Left ventricle myocardium superior (tissue), 1 donor: ENCODE measurements at regions not wholly inside any gene's neighbourhood (a gene's known extent, or its start where the extent isn't known, plus 50 kb on each side); places are given as distances from the start of the nearest gene placed in this dataset.
"Not testable (repeated sequence)": the region's sequence is repeated elsewhere in the genome, so short reads cannot be mapped to it uniquely, and the experiment has no call there.

ENCODE experiments used
- ATAC-seq: fragments of 200-7000 bp; cut with Tn5 transposase; one replicate; pipeline ENCODE4 v1.9.1; 2020; ENCODE audit warnings: mild to moderate bottlenecking, moderate library complexity
- DNase-seq: peaks from one replicate; pipeline ENCODE4 v3.0.0-alpha.2; 2020
- intact Hi-C: fragments of 100-400 bp; cut with micrococcal nuclease; formaldehyde crosslinking; loops from one replicate; pipeline ENCODE4 v1.11.0; 2022
- donor health status: DM: no; HTN: yes; CAD: no; lungs with severe emphysema.

DNA sequence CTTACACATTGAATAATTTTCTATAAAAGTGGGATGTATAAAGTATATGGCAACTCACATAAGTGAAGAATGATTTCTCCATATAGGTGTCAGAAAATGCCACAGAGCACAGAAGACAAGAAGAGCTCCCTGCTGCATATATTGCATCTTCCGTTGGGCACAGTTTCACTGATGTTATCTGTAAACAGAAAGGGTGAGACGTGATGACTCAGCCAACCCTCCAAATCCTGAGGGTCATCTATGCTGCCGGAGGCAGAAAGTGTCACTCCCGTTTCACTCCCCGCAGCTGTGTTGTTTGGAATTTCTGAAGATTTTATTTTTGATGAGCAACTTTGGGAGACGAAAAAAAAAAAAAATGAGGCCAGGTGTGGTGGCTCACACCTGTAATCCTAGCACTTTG is 644.1 kb downstream of the C6orf118 start:
- ATAC-seq: no peak
- no peak for DNase-seq
- intact Hi-C loops: no loop called here

DNA sequence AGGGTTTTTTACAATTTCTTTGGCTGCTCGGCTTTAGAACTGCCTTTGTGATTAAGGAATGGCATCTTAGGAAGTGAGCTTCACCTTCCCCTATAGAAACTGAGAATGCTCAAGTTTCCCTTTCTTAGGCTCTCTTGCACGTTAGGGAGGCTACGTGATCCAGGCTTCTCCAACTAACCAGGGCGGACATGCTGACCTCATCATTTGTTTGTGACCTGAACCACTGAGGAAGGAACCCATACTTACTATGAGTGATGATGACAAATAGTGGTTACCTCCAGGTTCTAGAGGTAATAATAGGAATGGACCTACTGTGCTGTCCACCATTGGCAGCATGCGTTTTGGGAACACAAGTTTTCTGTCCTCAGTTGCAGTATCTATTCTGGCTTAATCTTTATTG is 645.8 kb downstream of the C6orf118 start:
- DNase-seq (no peak), ATAC-seq (no peak)
- intact Hi-C loops: no loop called here

GRCh38 chr6:164661716-164662115 is 647.7 kb downstream of the C6orf118 start:
- ATAC-seq (no peak), DNase-seq (no peak)
- intact Hi-C loops: no loop called here

- intact Hi-C loops: no loop called here
- DNase-seq: no peak
- no peak for ATAC-seq
Measured at GRCh38 chr6:164660781-164661180, 648.6 kb downstream of the C6orf118 start.

DNA sequence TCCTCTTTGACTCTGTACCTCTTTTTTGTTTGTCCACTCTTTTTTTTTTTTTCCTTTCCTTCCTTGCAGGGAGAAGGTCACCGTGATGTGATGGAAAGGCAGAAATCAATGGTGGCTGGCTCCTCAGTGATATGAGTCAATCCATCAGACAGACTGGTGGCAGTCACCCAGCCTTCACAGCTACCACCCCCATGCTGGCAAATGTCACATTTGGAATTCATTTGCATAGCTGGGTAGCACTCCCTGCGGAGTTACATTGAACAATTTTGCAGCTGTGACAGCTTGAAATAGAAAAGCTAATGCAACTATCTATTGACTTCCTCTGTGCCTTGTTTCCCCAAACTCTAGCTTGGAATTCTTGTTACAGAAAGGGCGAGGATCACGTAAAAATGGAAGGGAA is 668.4 kb downstream of the C6orf118 start:
- intact Hi-C loops: no loop called here
- ATAC-seq (no peak), DNase-seq (no peak)

DNA sequence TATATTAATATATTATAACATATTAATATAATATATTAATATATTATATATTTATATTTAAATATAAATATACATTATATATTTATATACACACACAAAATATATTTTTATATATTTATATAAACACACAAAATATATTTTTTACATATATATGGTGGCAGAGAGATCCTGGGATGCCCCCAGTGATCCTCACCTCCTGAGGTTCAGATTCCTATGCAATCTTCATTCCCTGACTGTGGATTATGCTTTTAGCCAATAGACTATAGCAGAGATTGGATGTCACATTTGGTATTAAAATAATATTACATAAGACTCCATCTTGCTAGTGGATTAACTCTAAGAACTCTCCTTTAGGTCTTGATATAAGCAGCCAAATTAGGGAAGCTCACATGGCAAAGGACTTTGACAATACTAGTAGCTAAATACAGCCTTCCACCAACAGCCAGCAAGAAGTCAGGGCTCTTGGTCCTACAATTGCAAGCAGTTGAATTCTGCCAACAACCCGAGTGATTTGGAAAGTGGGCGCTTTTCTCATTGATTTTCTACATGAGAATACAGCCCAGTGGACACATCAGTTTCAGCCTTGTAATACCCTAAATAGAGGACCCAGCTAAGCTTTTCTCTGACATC is 681.0 kb downstream of the C6orf118 start:
- intact Hi-C loops: no loop called here
- no peak for DNase-seq
- ATAC-seq: no peak

- DNase-seq: no peak
- no peak for ATAC-seq
- intact Hi-C loops: no loop called here
Measured at GRCh38 chr6:164616917-164617524, 692.4 kb downstream of the C6orf118 start.

DNA sequence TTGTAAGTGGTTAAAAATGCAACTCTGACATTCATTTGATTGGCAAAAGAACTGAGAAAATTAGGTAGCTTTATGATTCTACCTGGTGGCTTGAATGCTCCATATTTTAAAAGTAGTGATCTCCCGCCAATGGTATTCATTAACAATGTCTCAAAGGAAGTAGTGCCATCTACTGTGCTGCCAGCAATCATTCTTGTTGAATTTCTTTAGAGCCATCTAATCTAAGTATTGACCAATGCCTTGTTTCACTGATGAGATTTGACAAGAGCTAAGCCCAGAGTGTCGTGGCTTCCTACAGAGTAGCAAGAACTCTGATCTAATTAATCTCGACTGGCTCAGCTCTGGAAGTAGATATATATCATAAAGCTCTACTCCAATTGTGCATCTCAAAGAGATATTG is 696.7 kb downstream of the C6orf118 start:
- no peak for ATAC-seq
- intact Hi-C loops: no loop called here
- no peak for DNase-seq

DNA sequence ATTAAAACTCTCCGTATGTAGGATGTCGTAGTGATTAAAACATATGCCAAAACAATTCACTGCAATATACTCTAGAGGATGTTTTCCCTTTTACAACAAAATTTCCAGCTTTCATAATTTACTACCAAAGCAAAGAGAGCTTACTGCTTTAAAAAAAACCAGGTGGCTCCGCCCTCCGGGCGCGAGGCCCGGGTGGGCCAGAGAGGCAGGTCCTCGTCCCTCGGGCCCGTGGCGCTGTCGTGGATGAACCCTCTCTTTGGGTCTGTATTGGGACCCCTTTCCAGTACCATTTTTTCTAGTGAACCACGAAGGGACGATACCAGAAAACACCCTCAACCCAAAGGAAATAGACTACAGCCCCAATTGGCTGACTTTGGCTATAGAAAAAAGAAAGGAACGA is 698.5 kb downstream of the C6orf118 start:
- intact Hi-C loops, DNase-seq, ATAC-seq: not testable (repeated sequence)

DNA sequence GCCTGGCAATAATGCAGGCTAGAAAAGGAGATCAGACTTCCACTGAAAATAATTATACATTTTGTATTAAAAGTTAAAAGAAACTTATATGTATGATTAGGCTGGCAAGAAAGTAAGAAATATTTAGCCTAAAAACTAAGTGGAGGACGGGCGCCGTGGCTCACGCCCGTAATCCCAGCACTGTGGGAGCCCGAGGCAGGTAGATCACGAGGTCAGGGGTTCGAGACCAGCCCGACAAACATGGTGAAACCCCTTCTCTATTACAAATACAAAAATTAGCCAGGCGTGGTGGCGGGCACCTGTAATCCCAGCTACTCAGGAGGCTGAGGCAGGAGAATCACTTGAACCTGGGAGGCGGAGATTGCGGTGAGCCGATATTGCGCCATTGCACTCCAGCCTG is 707.0 kb downstream of the C6orf118 start:
- ATAC-seq, DNase-seq, intact Hi-C loops: not testable (repeated sequence)

GRCh38 chr6:164581563-164581962 is 727.8 kb downstream of the C6orf118 start:
- ATAC-seq (no peak), DNase-seq (no peak)
- intact Hi-C loops: no loop called here

GRCh38 chr6:164579035-164579434 is 730.4 kb downstream of the C6orf118 start:
- no peak for DNase-seq
- intact Hi-C loops: no loop called here
- ATAC-seq: peak; percentile 98

DNA sequence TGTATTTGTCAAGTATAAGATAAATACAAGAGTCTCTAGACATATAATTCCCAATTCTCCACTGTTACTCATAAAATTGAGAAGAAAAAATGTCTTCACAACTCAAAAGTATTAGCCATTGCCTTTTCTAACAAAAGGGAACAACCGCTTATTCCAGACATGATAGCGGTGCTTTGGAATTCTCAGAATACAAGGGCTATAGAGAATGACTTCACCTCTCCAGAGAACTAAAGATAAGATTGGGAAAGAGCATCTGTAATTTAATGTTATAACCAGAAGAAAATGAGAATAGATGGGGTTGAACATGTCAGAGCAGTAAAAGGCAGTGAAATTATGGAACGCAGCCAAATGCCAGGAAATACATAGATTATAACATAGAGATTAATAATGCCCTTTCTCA is 730.8 kb downstream of the C6orf118 start:
- intact Hi-C loops: no loop called here
- no peak for DNase-seq
- ATAC-seq: peak; percentile 85

- ATAC-seq: no peak
- intact Hi-C loops: no loop called here
- no peak for DNase-seq
Measured at GRCh38 chr6:164570801-164571200, 738.6 kb downstream of the C6orf118 start.

GRCh38 chr6:164569509-164569908 is 739.9 kb downstream of the C6orf118 start:
- ATAC-seq (no peak), DNase-seq (no peak)
- intact Hi-C loops: no loop called here

DNA sequence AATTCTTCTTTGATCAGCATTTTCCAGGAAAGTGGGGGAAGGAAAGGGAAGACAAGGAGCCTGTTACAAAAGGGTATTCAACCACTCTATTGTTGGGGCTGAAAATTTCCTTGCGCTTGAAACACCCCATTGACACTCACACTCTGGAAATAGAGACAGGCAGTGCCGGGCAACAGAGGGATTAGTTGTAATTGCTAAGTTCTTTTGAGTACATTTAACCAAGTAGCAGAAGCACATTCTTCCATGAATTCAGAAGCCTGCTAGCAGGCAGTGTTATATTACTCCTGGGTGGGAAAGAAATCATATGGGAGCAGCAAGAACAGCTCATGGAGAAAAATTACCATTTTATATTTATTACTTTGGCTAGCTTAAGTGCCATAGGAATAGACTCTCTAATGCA is 745.5 kb downstream of the C6orf118 start:
- intact Hi-C loops: no loop called here
- DNase-seq: no peak
- ATAC-seq: no peak

DNA sequence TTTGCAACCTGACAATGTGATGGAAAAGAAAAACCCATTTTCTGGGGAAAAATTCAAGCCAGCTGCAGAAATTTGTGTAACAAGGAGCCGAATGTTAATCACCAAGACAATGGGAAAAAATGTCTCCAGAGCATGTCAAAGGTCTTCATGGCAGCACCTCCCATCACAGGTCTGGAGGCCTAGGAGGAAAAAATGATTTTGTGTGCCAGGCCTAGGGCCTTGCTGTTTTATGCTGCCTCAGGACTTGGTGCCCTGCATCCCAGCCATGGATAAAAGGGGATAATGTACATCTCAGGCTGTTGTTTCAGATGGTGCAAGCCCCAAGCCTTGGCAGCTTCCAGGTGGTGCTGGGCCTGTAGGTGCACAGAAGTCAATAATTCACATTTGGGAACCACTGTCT is 747.7 kb downstream of the C6orf118 start:
- DNase-seq (no peak), ATAC-seq (no peak)
- intact Hi-C loops: no loop called here

DNA sequence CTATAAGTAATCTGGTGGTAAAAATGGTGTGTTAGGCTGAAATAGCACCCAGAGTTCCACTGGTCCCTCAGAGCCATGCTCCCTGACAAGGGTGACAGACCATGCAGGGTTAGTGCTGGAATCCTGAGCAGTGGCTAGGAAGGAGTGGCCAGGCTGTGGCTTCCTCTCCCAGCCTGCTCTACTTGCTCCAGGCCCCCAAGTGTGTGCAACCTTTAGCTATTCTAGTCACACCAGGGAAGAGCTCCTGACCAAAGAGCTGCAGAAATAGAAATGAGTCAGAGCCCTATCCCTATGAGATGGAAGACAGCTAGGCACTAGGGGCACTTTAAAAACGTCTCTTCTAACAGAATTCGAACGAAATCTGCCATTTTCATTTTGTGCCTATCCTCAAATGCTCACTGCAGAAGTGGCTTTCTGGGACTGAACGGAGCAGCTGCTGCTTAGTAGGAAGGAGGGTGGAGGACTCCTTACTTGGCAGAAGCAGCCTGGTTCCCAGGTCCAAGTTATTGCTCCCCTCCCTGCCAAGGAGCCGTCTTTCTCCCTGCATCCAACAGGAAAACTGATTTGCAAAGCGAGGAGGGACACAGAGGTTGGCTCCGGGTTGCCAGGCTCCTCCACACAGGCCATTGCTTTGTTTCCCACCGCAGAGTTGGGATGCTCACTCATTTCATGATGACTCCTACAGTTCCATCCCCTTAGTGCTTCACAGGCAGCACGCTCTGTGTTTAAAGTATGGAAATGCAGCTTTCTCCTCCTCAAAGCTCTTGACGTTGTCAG is 754.5 kb downstream of the C6orf118 start:
- intact Hi-C loops: no loop called here
- ATAC-seq: peak; percentile 96
- no peak for DNase-seq

DNA sequence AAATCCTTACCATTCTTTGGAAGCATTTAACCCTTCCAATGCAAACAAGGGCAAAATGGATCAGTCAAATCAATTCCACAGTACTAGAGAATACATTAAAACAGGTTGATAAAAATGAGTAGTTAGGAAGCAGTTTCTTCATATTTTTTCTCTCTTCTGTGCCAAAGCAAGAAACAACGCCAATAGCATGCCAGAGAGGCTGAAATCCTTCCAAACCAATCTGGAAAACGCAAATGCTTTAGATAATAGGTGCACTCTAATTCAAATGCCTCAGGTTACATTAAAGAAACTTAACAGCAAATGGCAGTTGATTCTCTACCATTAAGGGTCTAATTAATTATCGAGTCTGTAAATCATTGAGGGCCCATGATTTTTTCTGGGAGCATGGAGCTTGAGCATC is 755.2 kb downstream of the C6orf118 start:
- no peak for ATAC-seq
- DNase-seq: no peak
- intact Hi-C loops: no loop called here

GRCh38 chr6:164551706-164552105 is 757.7 kb downstream of the C6orf118 start:
- ATAC-seq (no peak), DNase-seq (no peak)
- intact Hi-C loops: no loop called here

GRCh38 chr6:164547076-164547475 is 762.3 kb downstream of the C6orf118 start:
- ATAC-seq: no peak
- no peak for DNase-seq
- intact Hi-C loops: no loop called here
